Fibroblast of mammary gland (primary cell): ENCODE measurements at regions not wholly inside any gene's neighbourhood (a gene's known extent, or its start where the extent isn't known, plus 50 kb on each side); places are given as distances from the start of the nearest gene placed in this dataset.
"Not testable (repeated sequence)": the region's sequence is repeated elsewhere in the genome, so short reads cannot be mapped to it uniquely, and the experiment has no call there.

ENCODE experiments used
- DNase-seq: peaks from one replicate; pipeline ENCODE4 v3.0.0-alpha.2; 2010; ENCODE audit warnings: low read depth
- H3K4me3 ChIP-seq: 2 replicates; pipeline ENCODE4 v1.5.1; 2011; ENCODE audit warnings: low read depth, mild to moderate bottlenecking, low read length, moderate library complexity; ENCODE audit not compliant: control insufficient read depth
- CTCF ChIP-seq: conservative IDR thresholded peaks from 2 replicates; pipeline ENCODE4 v1.5.1; 2011; ENCODE audit warnings: low read depth, low read length, inconsistent platforms; ENCODE audit not compliant: control insufficient read depth, insufficient read depth

- DNase-seq, result no peak
- H3K4me3 ChIP-seq, result no peak overlapping the region
- no peak for TF ChIP-seq CTCF
Observed at GRCh38 chr7:91425149-91425548, 160.9 kb downstream of the FZD1 start.

GRCh38 chr7:91427051-91427450 lies 162.8 kb downstream of the FZD1 start:
- DNase-seq, result no peak
- H3K4me3 ChIP-seq, result no peak overlapping the region
- no peak for TF ChIP-seq CTCF

GRCh38 chr7:91431601-91432000 lies 167.4 kb downstream of the FZD1 start:
- TF ChIP-seq CTCF, result no peak
- peak; percentile 57 for DNase-seq
- no peak overlapping the region for H3K4me3 ChIP-seq

GRCh38 chr7:91434836-91435235 lies 170.6 kb downstream of the FZD1 start:
- peak; percentile 81 for DNase-seq
- no peak overlapping the region for H3K4me3 ChIP-seq
- no peak for TF ChIP-seq CTCF

GRCh38 chr7:91435381-91436059 lies 171.3 kb downstream of the FZD1 start:
- peak; percentile 73 for DNase-seq
- no peak overlapping the region for H3K4me3 ChIP-seq
- no peak for TF ChIP-seq CTCF

GRCh38 chr7:91436655-91437054 lies 172.4 kb downstream of the FZD1 start:
- no peak overlapping the region for H3K4me3 ChIP-seq
- DNase-seq, result no peak
- no peak for TF ChIP-seq CTCF

GRCh38 chr7:91440198-91440597 lies 176.0 kb downstream of the FZD1 start:
- not testable (repeated sequence) for DNase-seq

More at GRCh38 chr7:91440198-91440597, 176.0 kb downstream of the FZD1 start:
- not testable (repeated sequence) for H3K4me3 ChIP-seq
